HG03432 (cell line): ENCODE measurements at regions not wholly inside any gene's neighbourhood (a gene's known extent, or its start where the extent isn't known, plus 50 kb on each side); places are given as distances from the start of the nearest gene placed in this dataset.
"Not testable (repeated sequence)": the region's sequence is repeated elsewhere in the genome, so short reads cannot be mapped to it uniquely, and the experiment has no call there.

Experiments used
- ATAC-seq: cut with Tn5 transposase; IDR thresholded peaks from one replicate; pipeline ENCODE4 v1.9.1; 2021; ENCODE audit warnings: mild to moderate bottlenecking, moderate library complexity; ENCODE audit not compliant: unreplicated experiment

DNA sequence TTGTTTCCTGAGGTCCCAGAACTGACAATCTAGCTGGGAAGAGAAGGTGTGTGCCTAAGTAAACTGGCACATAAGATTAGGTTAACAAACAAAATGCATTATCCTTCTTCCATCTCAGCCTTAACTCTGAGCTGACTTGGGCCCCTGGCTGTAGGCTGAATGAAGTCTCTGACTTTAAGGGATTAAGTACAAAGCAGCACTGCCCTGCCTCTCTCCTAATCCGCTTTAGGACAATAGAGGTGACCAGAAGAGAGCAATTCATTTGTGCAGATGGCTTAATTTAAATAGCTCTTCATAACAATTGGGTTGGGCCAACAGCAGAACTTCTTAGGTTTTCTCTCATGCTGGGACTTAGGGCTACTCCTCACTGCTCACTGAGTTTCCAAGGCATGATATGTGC, 181.6 kb upstream of the SOX14 start:
- ATAC-seq, result no peak

- ATAC-seq, result no peak
Measured at GRCh38 chr3:137583256-137583655, 180.9 kb upstream of the SOX14 start.

DNA sequence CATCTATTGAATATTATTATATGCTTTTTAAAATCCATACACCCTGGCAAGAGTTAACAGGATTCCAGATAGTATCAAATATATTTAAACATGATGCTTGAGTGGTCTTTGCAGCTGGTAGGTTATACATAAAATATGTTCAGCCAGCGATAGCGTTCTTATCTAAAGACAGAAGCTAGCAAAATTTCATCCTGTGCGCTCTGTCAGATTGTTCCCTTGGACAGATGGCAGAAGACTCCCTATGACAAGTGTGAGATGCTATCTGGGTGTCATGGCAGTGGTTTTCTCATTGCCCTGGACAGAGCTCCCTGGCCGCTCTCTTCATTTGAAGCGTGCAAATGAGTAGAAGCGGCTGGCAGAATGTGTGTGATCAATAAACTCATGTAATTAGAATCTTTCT, 175.2 kb upstream of the SOX14 start:
- no peak for ATAC-seq

GRCh38 chr3:137595415-137595814, 168.7 kb upstream of the SOX14 start:
- not testable (repeated sequence) for ATAC-seq

DNA sequence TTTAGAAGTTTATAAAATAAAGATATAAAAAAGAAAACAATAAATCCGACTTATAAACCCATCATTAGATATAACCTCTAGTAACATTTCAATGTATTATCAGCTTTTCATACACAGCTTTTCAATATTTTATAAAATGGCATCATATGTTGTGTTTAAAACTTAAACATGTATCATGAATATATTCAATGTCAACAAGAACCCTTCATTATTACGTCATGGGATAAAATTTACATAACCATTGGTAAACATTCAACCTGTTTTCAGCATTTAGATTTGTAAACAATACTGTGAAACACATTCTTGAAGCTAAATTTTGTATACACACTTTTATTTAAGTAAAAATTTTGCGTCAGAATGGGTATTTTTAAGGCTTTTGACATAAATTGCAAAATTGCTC, 153.4 kb upstream of the SOX14 start:
- ATAC-seq, result no peak

- ATAC-seq, result no peak
Measured at GRCh38 chr3:137612291-137612690, 151.8 kb upstream of the SOX14 start.

- no peak for ATAC-seq
Measured at GRCh38 chr3:137615659-137616418, 148.3 kb upstream of the SOX14 start.

- no peak for ATAC-seq
Measured at GRCh38 chr3:137641879-137642704, 122.0 kb upstream of the SOX14 start.

DNA sequence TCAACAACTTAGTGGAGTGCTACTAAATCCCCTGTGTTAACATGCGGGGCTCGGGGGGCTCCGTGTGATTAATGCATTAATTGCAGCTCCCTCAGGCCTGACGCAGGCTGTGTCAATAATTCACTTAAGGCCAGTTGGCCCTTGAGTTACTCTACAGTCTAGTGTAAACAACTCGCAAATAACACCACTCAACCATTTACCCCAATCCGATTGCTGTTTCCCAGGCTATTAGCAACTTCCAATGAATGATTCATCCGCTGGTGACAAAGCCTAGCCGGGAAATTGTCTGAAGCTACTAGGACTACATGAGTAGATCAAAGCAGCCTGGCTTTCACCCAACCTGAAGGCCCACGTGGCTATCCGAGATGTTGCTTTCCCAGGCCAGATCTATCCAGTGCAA, 121.3 kb upstream of the SOX14 start:
- no peak for ATAC-seq

GRCh38 chr3:137647179-137647578, 116.9 kb upstream of the SOX14 start:
- ATAC-seq, result no peak

- no peak for ATAC-seq
Measured at GRCh38 chr3:137669519-137670060, 94.5 kb upstream of the SOX14 start.

DNA sequence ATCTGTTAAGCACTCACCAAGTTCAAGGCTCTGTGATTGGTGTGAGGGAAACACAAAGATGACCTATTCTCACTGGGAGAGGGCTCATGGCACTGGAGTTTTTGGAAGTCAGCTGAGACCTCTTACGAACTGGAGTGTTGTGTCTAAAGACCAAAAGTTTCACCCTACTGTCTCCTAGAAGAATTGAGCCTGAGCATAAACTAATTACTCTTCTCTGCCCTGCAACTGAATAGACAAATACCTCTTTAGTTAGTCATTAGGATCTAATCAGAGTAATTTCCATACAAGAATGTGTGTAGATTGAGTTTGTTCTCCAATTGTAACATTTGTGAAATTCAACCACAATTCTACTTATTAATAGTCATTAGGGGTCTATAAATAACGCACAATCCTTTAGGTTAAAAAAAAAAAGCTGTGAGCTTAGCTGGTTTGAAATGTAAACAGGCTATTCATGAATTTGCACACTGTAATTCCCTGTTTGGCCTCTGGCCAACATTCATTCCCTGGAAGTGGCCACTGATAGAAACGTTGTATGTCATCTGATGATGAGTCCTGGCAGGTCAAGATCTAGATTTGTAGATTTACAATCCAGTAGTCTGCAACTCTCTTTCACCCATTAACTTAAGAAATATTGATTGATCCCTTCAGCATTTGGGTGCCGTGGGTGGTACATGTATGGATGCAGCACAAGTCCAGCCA, 76.8 kb upstream of the SOX14 start:
- no peak for ATAC-seq

- ATAC-seq, result peak; percentile 64
Measured at GRCh38 chr3:137692803-137693431, 71.2 kb upstream of the SOX14 start.

DNA sequence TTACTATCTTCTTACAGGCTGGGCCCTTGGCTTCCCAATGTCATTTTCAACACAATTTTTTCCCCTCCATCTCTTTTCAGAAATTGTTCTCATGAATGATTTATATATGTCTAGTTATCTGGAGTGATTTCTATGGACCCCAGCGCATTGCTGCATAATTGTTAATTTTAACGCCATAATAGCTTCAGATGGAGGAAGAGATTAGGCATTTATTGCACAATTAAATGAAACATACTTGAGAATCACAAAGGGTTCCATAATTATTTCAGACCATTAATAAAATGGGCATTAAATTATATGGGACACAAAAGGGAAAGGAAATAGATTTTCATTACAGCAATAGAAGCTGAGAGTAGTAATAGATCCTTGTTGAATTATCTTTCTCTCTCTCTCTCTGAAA, 70.3 kb upstream of the SOX14 start:
- no peak for ATAC-seq

GRCh38 chr3:137694836-137695235, 69.3 kb upstream of the SOX14 start:
- no peak for ATAC-seq

DNA sequence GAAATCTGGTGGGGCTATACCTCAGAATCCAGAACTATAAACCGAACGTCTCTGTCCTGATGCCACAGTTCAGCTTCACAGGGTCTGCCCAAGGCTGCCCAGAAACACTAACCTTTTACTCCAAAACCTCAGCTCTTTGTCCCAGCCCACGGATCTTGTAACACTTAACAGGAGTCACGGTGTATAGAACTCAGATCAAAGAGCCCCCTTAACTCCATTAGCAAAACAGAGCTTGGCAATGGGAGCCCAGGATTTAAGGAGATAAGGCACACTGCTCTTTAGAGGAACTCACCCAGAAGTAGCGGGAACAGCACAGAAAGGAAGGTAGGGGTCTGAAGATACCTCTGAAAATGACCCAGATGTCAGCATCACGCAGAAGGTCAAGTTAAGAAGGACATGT, 68.8 kb upstream of the SOX14 start:
- no peak for ATAC-seq

GRCh38 chr3:137709011-137709601, 55.0 kb upstream of the SOX14 start:
- ATAC-seq, result no peak

DNA sequence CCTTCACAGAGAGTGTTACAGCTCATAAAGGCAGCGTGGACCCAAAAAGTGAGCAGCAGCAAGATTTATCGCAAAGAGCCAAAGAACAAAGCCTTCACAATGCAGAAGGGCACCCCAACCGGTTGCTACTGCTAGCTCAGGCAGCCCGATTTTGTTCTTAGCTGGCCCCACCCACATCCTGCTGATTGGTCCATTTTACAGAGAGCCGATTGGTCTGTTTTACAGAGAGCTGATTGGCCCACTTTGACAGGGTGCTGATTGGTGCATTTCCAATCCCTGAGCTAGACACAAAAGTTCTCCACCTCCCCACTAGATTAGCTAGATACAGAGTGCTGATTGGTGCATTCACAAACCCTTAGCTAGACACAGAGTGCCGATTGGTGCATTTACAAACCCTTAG, 50.1 kb upstream of the SOX14 start:
- ATAC-seq, result not testable (repeated sequence)
